HepG2 (cell line): ENCODE measurements at regions not wholly inside any gene's neighbourhood (a gene's known extent, or its start where the extent isn't known, plus 50 kb on each side); places are given as distances from the start of the nearest gene placed in this dataset.
A peak's percentile ranks its signal among the peaks of the same experiment; 100 is the strongest.

Source experiments
- ATAC-seq: fragments of 200-7000 bp; cut with Tn5 transposase; 3 replicates; pipeline ENCODE4 v1.9.1; 2020; ENCODE audit warnings: mild to moderate bottlenecking, moderate library complexity
- BruUV-seq: library from RNA; stranded (reverse); fragments of 400-500 nt; replicated peaks from 2 replicates; lab custom pipeline; 2021; lab: Mats Ljungman, UMichigan
- CTCF ChIA-PET: fragments of 300-600 bp; formaldehyde crosslinking; extraction: SDS; loops from one replicate; lab custom pipeline; 2021; ENCODE audit warnings: low total read pairs, inconsistent platforms, low intra/inter-chr PET ratio; lab: Yijun Ruan, JAX
- POLR2A ChIA-PET: fragments of 350-600 bp; sonication (Branson Sonifier 250); formaldehyde crosslinking; loops from one replicate; lab custom pipeline; 2020; ENCODE audit warnings: antibody characterized with exemption, inconsistent platforms; lab: Yijun Ruan, JAX
- DNase-seq: peaks from one replicate; pipeline ENCODE4 v3.0.0-alpha.2; 2015; ENCODE audit warnings: low spot score
- FAIRE-seq: peaks from 3 replicates; lab custom pipeline; 2011; peaks lifted over from hg19 to GRCh38; lab: Jason Lieb, UNC
- H2AFZ ChIP-seq: one replicate; pipeline ENCODE4 v1.6.1; 2011; ENCODE audit warnings: low read length, inconsistent platforms
- H3K27ac ChIP-seq: fragments of 300-600 bp; 3 replicates; pipeline ENCODE4 v1.8.0; 2011; ENCODE audit warnings: mixed run types, mild to moderate bottlenecking, mixed read lengths, low read length, inconsistent platforms; ENCODE audit not compliant: insufficient read depth; ENCODE audit errors: extremely low read length
- H3K27me3 ChIP-seq, 2 experiments: fragments of 200-600 bp in 1 of 2; 2 replicates in 1 of 2; 3 replicates in 1 of 2; pipeline versions ENCODE4 v1.6.0 to v1.8.0; 2011; ENCODE audit warnings: low read length in 2 of 2, mild to moderate bottlenecking in 2 of 2, moderate library complexity in 2 of 2, inconsistent platforms in 1 of 2; ENCODE audit not compliant: insufficient read depth in 2 of 2, control insufficient read depth in 1 of 2
- H3K36me3 ChIP-seq, 2 experiments: fragments of 200-600 bp in 1 of 2; replicated peaks in 1 of 2; 2 replicates in 1 of 2; 3 replicates in 1 of 2; pipeline versions ENCODE4 v1.5.1 to v1.8.0; 2011; ENCODE audit warnings: low read length in 2 of 2, inconsistent platforms in 1 of 2; ENCODE audit not compliant: insufficient read depth in 2 of 2, control insufficient read depth in 1 of 2
- H3K4me1 ChIP-seq: 2 replicates; pipeline ENCODE4 v1.5.1; 2012; ENCODE audit warnings: low read length, inconsistent platforms; ENCODE audit not compliant: insufficient read depth
- H3K4me2 ChIP-seq: 2 replicates; pipeline ENCODE4 v1.6.0; 2011; ENCODE audit warnings: low read depth, low read length, inconsistent platforms
- H3K4me3 ChIP-seq, 3 experiments: fragments of 200-600 bp in 1 of 3; sonication (generic), shearing (Covaris generic) in 1 of 3; replicated peaks in 1 of 3; 2 replicates each; pipeline ENCODE4 v1.5.1; 2011 to 2016; ENCODE audit warnings: low read length in 3 of 3, inconsistent platforms in 2 of 3, low read depth in 2 of 3, mild to moderate bottlenecking in 2 of 3, control low read depth in 1 of 3, mixed read lengths in 1 of 3; ENCODE audit not compliant: insufficient read depth in 1 of 3
- H3K79me2 ChIP-seq: one replicate; pipeline ENCODE4 v1.6.1; 2011; ENCODE audit warnings: low read length, inconsistent platforms; ENCODE audit not compliant: insufficient read depth
- H3K9ac ChIP-seq: 2 replicates; pipeline ENCODE4 v1.6.0; 2011; ENCODE audit warnings: mild to moderate bottlenecking, low read depth, low read length, inconsistent platforms; ENCODE audit not compliant: insufficient read depth
- H3K9me3 ChIP-seq: 2 replicates; pipeline ENCODE4 v1.5.1; 2012; ENCODE audit warnings: mild to moderate bottlenecking, low read length
- H4K20me1 ChIP-seq: 2 replicates; pipeline ENCODE4 v1.6.0; 2011; ENCODE audit warnings: inconsistent platforms, mild to moderate bottlenecking, low read length, moderate library complexity; ENCODE audit not compliant: insufficient read depth
- TMF1 ChIP-seq: sonication (generic); formaldehyde crosslinking; IDR thresholded peaks from 2 replicates; pipeline ENCODE4 v1.8.1; 2022; ENCODE audit warnings: low read depth, missing genetic modification reagents
- ZBTB40 ChIP-seq, 2 experiments: fragments of 450-650 bp in 1 of 2; sonication (generic) in 1 of 2; formaldehyde crosslinking in 1 of 2; IDR thresholded peaks; 2 replicates each; pipeline versions ENCODE4 v1.6.1 to v1.8.0; 2016 to 2022; ENCODE audit warnings: antibody characterized with exemption in 1 of 2, mild to moderate bottlenecking in 1 of 2, missing genetic modification reagents in 1 of 2
- ZNF207 ChIP-seq: fragments of 450-650 bp; IDR thresholded peaks from 2 replicates; pipeline ENCODE4 v1.6.1; 2016; ENCODE audit warnings: antibody characterized with exemption, borderline replicate concordance
- ZNF263 ChIP-seq: sonication (generic); formaldehyde crosslinking; IDR thresholded peaks from 2 replicates; pipeline ENCODE4 v1.4.0; 2020; ENCODE audit warnings: missing genetic modification reagents
- ZNF431 ChIP-seq: sonication (generic); formaldehyde crosslinking; IDR thresholded peaks from 2 replicates; pipeline ENCODE4 v1.9.0; 2022; ENCODE audit warnings: missing genetic modification reagents, low read depth, mild to moderate bottlenecking, borderline replicate concordance
- WGBS: methylation state at CpG from one replicate; pipeline ENCODE4 v1.1.6; 2017; ENCODE audit warnings: low lambda C conversion rate; 5-methylcytosine and 5-hydroxymethylcytosine counted together
- in situ Hi-C: cut with HindIII; loops from 2 replicates; pipeline ENCODE4 v1.10.0; 2017; ENCODE audit warnings: low pct_unique_long_range_greater_than_20kb; ENCODE audit not compliant: extremely low pct_ligation_motif_present
- intact Hi-C: fragments of 100-400 bp; cut with micrococcal nuclease; formaldehyde crosslinking; loops from one replicate; pipeline ENCODE4 v1.10.0; 2022; ENCODE audit not compliant: unreplicated experiment

GRCh38 chr7:157480371-157481050, 143.7 kb downstream of the DNAJB6 start:
- FAIRE-seq = no peak
- TF ChIP-seq TMF1 (no peak), ZNF263 (CRISPR knock-in tag) (peak; percentile 70), ZNF431 (CRISPR knock-in tag) (no peak), ZBTB40 (IDR thresholded peaks at IDR 0.05) (no peak), ZBTB40 (CRISPR knock-in tag; IDR thresholded peaks at IDR 0.05) (no peak), ZNF207 (no peak)
- Histone ChIP-seq H3K4me3 (no peak overlapping the region), H3K27me3 (peaks cover 8 to 36% of the 10 kb centered on the region in 2 experiments; a peak in 4 of 5 replicates), H3K9me3 (no peaks in the 10 kb centered on the region), H4K20me1 (no peaks in the 10 kb centered on the region), H3K36me3 (no peaks in the 10 kb centered on the region), H3K27ac (no peak overlapping the region), H3K9ac (no peak overlapping the region), H3K4me1 (no peaks in the 10 kb centered on the region), H2AFZ (no peak overlapping the region), H3K4me2 (no peak overlapping the region), H3K79me2 (no peaks in the 10 kb centered on the region)
- ChIA-PET CTCF (no interaction called here), POLR2A (no interaction called here)
- no peak for DNase-seq
- intact Hi-C loops (no loop called here), in situ Hi-C loops (no loop called here)
- WGBS = no CpG with 5 or more reads among the region's 20 CpGs
- no TSS peak for BruUV-seq
- ATAC-seq = no peak
